SK-N-DZ (cell line): ENCODE measurements at regions not wholly inside any gene's neighbourhood (a gene's known extent, or its start where the extent isn't known, plus 50 kb on each side); places are given as distances from the start of the nearest gene placed in this dataset.
A peak's percentile ranks its signal among the peaks of the same experiment; 100 is the strongest.

Experiments
- DNase-seq: peaks from one replicate; pipeline ENCODE4 v3.0.0-alpha.2; 2015; ENCODE audit warnings: low spot score

DNA sequence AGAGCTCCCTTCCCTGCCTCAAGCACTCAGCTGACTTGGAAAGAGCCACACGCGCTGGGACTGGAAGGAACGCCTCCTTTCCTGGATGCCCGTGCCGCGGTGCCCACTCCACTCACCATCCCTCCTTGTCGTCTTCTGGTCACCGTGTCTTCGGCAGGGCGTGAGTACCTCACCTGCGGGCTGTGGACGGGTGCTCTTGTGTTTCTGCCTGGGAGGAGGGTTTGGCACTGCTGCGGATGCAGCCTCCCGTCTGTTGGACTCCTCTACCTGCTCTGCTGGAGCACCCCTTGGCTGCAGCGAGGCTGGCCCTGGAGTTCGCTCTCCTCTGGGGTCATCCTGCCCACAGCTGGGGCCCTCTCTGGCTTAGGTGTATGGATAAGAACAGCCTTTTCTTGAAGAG, 612.7 kb downstream of the BRD1 start:
- no peak for DNase-seq

DNA sequence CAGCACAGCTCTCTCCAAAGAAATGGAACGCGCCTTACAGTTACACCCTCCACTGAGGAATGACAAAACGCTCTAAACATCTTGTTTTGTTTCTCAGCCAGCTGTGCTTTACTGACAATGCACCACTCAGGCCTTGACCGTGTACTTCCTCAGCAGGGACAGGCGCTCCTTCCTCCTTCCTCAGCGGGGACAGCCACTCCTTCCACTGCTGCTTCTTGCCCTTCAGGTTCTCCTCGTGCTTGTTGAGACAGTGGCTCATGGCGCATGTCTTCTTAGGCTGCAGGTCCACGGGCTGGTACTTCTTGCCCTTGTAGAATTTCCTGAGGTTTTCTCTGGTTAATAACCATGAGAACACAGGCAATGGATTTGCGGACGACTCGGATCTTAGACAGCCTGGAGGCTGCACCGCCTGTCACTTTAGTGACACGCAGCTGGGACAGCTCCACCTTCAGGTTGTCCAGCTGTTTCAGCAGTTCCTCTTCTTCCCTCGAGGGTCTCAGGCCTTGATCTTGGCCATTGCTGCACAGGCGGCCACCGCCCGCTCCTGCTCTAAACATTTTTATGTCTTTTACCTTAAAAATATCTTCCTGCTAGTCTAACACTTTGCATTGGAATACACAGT, 613.8 kb downstream of the BRD1 start:
- no peak for DNase-seq

DNA sequence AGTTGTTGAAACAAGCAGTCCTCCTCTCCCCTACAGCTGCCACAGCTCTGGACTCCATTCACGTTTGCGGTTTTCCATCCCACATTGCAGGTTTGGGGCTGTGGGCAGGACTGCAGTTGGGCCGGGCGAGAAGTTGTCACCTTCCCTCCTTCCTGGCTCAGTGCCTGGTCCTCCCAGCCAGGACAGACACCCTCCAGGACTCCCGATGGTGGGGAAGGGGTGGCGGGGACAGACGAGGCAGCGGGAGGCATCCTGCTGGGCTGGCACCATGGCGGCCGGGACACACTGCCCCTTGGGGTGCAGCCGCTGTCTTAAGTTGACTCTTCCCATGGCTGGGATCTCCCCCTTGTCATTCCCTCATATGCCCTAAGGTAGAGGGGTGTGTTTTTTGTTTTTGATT, 615.2 kb downstream of the BRD1 start:
- no peak for DNase-seq

DNA sequence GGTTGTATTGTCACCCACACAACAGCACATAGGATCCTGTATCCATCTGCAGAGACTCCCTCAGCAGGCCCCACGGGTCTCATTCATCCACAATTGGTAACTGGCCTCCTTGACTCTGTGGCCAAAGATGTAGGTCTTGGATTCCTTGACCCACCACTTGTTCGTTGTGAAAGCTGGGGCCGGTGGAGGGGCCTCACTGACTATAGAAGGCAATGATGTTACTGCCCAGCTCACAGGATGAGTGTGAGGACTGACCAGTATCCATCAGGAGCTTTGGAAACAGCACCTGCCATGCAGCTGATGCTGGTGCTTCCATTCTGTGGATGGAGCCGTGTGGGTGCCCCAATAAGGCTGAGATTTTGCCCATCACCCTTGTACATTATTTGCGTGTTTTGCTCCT, 615.7 kb downstream of the BRD1 start:
- no peak for DNase-seq

DNA sequence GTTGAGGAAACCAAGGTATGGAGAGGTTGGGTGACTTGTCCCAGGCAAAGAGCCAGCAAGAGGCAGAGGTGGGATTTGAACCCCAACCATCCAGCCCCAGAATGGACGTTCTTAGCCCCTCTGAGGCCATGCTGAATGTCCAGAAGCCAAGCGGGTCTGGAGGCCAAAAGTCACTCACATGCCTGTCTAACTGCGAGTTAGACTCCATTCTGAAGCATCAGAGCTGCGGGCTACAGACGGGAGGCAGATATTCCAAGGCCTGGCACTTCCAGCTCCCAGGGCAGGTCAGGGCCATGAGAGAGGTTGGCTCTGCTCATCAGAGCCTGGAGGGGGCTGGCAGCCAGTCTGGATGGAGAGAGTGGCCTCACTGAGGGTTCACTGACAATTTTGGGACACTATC, 616.5 kb downstream of the BRD1 start:
- no peak for DNase-seq

DNA sequence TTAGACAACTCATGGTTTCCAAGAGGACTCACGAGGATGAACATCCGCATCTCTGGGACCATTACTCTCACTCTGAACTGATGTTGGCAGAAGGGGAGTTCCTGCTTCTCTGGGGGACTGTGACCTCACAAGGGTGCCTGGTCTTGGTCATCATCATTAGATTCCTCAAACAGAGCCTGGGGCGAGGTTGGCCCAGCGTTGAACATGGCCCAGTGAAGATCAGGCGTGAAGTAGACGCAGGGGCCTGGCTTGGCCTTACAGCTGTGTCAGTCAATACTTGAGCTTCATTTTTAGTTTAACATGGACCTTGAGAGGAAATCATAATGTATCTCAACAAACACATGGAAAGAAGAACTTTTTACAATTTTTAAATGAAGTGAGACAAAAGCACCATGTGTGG, 617.1 kb downstream of the BRD1 start:
- DNase-seq, result no peak

DNA sequence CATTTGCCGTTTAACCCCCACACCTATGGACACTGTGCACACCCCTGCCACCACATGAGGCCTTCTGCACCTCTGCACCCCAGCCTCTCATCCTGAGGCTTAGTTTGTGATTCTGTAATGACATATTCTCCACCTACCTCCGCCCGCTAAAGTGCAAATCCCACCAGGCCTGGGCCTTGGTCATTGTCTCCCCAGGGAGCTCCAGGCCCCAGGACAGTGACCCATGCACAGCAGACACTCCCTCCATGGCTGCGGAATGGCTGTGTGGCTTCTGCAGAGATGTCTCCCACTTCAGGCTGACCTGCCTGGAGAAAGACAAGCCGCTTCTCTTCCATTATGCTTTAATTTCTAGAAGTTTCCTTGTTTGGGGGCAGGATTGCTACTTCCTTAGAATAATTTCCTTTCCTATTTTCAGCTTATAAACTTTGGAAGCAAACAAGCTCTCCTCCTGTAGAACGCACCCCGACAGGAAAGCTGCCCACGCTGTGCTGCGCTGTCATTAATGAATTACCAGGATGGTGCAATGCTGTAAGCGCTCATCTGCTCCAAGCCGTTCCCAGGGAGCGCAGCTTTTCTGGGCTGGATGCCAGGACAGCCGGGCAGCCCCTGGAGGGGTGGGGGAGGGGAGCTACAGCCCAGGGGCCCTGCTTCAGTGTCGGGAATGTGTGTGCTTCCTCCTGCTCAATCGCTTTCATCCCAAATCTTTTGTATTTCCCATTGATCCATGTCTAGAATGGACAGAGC, 618.0 kb downstream of the BRD1 start:
- peak; percentile 52 for DNase-seq

DNA sequence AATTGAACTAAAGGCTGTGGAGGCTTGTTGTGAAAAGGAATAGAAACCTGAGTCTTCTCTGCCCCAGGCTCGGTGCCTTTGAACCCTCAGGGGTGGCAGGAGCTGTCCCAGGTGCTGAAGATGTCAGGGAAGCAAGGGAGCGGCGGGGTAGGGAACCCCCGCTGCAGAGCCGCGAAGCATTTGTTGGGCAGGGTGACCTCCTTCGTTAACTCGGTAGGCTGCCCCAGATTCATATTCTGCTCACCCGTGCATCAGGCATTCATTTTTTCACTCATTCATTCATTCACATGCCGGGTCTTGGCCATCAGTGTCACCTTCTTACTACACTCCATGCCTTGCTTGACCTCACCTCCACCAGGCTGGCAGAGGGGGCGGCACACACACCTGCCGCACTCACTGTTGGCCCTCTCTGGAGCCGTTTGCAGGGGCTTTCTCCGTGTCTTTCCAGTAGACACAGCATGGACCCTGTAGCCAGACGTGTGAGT, 618.9 kb downstream of the BRD1 start:
- no peak for DNase-seq

DNA sequence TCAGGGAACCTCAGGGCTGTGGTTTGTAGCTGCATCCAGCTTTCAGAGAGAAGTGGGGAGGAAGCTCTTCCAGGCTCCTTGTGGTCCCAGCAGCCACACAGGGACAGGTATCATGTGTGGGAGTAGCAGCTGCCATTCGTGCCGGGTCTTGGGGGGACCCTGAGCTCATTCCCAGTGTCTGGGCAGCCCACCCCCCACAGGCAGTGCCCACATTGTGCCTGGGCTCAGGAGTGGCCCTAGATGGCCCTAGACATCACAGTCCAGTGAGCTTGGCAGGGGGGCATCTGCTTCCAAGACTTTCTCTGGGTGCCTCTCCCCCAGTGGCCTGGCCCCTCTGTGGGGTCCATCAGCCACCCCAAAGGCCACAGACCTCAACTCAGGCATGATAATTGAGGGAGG, 619.7 kb downstream of the BRD1 start:
- no peak for DNase-seq

DNA sequence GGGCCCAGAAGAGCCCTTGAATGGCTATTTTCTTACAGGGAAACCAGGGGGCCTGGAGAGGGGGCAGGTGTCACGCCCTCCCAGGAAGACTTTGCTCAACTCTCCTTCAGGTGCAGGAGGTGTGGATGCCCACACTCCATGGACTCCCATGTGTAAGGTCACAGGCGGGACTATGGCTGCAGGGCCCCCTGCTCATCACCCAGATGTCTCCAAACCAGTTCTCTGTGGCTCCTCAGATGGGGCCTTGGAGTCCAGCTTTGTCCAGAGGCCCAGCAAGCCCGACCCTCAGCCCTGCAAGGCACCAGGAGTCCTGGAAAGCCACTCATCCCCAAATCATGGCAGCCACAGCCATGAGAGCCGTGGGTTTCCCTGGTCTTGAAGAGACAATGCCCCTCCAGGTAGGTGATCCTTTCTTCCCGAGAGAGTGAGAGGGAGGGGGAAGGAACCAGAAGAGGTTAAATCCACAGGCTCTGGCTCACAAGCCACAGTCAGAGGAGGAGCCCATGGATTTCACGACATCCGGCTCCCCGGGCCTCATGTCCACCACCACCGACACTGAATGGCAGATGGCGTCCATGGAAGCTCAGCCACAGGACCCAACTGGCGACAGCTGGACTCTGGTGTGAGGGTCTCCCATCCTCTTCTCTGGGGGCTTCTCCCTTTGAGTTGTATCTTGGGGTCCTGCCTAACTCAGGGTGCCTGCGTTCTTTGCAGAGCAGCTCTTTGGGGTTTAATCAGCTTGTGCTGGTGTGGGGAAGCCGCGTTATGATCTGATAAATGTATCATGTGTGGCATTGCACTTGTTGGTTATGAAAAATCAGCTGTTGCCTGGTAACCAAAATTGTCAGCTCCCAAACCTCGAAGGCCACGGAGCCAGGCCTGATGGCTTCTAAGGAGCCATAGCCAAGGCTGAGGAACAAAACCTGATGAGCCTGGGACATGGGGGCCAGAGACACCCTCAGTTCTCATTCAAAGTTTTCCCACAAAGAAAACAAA, 620.4 kb downstream of the BRD1 start:
- no peak for DNase-seq

DNA sequence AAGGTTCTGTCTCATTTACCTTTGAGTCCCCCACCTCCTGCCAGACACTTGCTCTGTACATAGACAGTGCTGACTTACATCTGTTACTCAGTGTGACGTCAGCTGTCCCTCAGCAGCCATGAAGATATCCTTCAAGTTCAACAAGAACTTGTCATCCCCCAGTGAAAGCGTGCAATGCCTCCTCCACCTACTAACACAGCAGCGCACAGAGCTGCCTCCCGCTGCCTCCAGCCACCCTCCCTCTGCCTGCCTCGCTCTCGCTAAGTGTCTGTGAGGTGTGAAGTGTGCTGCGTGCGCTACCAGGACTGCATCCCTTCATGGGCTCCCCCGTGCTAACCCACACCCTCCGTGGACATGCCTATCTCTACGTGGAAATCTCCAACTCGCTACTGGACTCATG, 621.4 kb downstream of the BRD1 start:
- no peak for DNase-seq

DNA sequence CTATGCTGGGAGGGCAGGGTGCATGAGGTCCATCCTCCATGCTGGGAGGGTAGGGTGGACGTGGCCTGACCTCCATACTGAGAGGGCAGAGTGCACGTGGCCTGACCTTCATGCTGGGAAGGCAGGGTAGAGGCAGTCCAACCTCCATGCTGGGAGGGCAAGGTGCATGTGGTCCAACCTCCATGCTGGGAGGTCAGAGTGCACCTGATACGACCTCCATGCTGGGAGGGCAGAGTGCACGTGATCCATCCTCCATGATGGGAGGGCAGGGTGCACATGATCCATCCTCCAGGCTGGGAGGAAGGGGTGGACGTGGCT, 622.2 kb downstream of the BRD1 start:
- no peak for DNase-seq

DNA sequence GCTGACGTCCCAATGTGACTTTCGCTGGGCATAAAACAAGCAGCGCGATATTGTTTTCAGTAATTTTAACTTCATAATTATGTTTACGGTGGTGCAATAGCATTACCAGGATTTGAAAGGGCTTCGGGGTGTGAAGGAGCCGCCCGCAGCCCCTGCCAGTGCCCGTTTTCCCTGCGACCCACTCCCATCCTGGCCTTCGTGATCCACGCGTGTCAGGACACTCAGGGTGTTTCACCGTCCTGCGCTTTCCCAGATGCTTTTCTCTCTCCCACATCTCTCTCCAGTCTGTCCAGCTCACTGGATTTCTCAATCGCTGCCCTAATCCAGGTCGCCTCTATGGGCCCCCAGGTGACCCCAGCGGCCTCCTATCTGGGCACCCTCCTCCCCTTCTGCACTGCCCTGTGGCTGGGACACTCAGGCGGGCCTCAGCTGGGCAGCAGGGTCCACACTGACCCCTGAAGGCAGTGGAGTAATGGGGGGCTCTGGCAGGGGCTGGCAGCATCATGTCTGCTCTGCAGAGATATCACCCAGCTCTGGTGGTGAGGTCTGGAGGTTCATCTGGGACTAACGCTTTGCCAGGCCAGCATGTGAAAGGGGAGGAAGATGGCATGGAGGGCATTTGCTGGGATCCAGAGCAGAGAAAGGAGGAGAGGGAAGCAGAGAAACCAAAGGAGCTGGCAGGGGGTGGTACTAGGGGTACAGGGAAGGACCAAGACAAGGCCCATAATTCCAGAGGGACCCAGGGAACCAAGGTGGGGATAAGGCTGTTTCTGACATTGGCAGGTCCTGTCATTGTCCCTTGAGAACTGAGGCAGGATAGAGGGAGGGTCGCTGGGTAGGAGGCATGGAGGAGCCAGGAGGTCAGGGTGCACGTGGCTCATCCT, 622.8 kb downstream of the BRD1 start:
- DNase-seq, result no peak

DNA sequence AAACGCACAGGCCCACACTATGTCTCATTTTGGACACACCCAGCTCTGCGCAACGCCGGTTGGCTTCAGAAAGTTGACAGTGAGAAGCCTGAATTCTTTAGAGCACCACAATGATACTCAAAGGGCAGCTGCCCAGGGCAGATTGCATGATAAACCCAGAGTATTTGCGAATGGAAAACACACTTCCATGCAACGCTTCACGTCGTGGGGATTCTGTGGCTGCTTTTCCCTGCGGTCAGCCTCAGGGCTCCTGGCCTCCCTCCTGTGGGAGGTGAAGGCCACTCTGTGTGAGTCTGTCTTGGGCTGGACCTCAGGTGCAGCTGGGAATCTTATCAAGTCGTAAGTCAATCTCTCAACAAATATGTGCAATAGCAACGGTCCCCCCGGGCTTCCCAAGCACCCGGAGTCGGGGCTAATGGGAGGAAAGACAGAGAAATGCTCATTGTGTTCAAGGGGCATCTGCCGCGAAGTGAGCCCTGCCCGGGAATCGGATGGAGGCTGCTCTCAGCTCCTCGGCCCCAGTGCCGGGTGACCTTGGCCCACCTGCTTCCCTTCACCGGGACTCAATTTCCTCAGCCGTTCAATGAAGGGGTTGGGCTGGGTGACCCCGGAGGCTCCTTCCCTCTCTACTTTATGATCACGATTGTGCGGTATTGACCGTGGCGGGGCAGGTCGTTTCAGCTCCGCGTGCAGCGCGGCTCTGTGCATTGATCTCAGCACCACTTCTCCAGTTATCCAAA, 623.6 kb downstream of the BRD1 start:
- DNase-seq, result no peak

DNA sequence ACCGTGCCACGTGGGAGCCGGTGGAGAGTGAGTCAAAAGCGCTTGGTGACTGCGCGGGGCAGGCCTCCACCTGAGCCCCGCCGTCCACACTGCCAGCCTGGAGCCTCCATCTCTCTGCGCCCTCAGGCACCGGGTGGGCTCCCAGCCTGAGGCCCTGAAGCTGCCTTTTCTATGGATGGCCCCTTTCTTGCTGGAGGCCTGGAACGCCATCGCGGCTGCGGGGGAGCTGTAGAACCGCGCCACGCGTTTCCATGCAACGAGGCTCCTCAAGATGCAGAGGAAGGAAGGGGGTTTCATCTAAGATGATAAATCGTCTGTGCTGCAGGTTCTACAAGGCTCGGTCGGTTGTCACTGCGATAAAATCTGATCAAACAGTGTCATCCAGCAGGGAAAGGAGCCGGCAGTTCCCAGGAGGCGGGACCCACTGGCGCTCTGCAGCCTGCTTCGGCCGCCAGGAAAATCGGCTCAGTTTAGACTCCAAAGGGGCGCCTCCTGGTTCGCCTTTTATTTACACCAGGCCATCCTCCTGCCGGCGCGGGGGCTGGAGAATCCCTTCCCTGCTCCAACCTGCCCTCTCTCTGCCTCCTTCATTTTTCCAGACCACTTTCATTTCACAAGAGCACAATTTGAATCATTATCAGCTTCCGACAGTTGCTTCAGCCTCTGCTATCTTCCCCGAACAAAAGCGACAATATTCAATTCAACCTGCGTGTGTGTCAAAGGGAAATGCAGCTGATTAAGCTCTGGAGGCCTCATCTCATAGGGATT, 624.4 kb downstream of the BRD1 start:
- peak; percentile 52 for DNase-seq

DNA sequence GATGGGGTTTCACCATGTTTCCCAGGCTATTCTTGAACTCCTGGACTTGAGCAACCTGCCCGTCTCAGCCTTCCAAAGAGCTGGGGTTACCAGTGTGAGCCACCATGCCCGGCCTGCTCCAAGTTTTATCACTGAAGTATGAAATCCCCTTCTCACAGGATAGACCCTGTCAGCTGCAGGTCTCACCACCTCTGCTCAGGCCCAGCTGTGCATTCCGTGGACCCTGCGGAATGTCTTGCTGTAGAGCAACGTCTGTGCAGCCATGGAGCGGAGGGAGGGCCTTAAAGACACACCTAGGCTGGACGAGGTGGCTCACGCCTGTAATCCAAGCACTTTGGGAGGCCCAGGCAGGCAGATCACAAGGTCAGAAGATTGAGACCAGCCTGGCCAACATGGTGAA, 625.4 kb downstream of the BRD1 start:
- DNase-seq, result no peak

DNA sequence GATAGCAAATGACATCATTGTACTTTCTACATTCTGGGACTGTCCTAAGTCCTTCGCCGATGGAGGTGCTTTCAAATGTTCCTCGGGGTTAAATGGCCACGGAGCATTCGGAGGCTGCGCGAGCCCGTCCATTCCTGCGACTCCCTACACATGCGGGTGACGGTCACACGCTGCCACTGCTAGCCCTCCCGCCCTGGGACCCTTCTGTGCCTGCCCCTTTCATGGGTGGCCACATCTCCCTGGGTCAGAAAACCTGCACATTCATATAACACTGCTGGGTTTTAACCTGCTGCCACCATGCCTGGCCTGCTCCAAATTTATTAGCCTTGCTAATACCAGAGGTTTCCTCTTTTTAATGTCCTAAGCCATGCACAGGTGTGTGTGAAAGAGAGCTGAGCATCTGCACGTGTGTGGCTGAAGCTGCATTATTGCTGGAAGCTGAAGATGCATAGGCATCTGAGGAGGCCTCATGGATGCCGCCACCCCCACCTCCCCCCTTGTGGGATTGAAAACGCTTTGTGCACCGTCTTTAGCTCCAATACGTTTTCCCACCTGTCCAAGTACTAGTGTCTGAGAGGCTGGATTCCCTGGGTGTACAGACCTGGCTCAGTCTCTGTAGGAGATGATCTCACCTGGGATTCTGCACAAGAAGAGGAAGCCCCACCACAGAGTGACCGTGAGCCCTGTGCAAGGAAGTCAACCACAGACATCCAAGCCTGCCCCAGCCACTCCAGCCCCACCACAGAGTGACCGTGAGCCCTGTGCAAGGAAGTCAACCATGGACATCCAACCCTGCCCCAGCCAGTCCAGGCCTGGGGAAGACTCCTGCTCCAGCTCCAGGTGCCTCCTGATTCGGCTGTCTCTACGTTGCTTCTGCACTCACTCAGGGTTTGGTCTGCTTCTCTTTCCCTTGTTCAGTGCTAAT, 626.4 kb downstream of the BRD1 start:
- no peak for DNase-seq

DNA sequence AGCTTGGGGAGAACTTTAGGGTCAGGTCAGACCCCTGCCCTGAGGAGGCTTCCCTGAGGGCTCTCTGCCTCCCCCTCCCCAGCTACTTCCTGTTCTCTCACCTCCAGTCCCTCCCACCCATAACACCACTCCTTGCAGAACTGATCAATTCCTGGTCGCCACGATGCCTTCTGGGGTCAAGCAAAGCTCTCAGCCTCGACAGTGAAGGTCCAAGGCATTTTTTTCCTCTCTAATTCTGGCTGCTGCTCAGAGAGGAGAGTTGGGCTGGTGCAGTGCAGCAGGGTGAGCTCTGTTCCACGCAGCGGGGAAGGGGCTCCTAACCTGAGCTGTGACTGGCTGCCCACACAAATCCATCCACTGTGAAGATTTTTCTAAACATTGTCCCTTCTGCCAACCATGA, 628.4 kb downstream of the BRD1 start:
- no peak for DNase-seq

DNA sequence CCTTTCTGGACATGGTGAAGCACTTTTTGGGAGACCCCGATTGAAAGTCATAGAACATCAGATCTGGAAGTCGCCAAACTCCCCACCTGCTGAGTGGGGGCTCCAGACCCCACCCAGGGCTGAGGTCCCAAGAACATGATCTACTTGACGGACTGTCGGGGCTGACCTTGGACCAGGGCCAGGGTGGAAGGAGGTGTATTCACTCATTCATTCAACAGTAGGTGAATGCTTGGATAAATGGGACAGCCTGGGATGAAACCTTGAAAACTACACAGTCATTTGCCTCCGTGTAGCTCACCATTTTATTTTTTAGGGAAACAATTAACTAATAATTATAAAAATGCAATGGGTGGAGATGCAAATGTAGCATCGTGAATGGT, 629.0 kb downstream of the BRD1 start:
- DNase-seq, result no peak
